Mesodermal cell (in vitro differentiated cells): ENCODE measurements at regions not wholly inside any gene's neighbourhood (a gene's known extent, or its start where the extent isn't known, plus 50 kb on each side); places are given as distances from the start of the nearest gene placed in this dataset.

Experiments
- H3K27ac ChIP-seq: 2 replicates; pipeline ENCODE4 v1.7.0; 2013; ENCODE audit warnings: mild to moderate bottlenecking, low read depth, low read length, moderate library complexity; ENCODE audit not compliant: severe bottlenecking
- H3K36me3 ChIP-seq: 2 replicates; pipeline ENCODE4 v1.7.1; 2013; ENCODE audit warnings: mild to moderate bottlenecking, low read length, moderate library complexity; ENCODE audit not compliant: control insufficient read depth, insufficient read depth
- H3K4me1 ChIP-seq: one replicate; pipeline ENCODE4 v1.7.1; 2013; ENCODE audit warnings: mild to moderate bottlenecking, low read length; ENCODE audit not compliant: insufficient read depth, control insufficient read depth, poor library complexity, severe bottlenecking
- H3K4me3 ChIP-seq: 2 replicates; pipeline ENCODE4 v1.7.0; 2013; ENCODE audit warnings: low read length, control low read depth, mild to moderate bottlenecking; ENCODE audit not compliant: insufficient read depth, poor library complexity, severe bottlenecking; ENCODE audit errors: extremely low read depth
- H3K9me3 ChIP-seq: 2 replicates; pipeline ENCODE4 v1.7.1; 2013; ENCODE audit warnings: mild to moderate bottlenecking, low read length, moderate library complexity; ENCODE audit not compliant: control insufficient read depth
- whole genome bisulfite sequencing, 2 experiments: methylation state at CpG; one replicate each; pipeline ENCODE4 v1.1.5; 2013; ENCODE audit warnings: missing lambda C conversion rate in 2 of 2; ENCODE audit not compliant: insufficient coverage in 2 of 2; 5-methylcytosine and 5-hydroxymethylcytosine counted together

DNA sequence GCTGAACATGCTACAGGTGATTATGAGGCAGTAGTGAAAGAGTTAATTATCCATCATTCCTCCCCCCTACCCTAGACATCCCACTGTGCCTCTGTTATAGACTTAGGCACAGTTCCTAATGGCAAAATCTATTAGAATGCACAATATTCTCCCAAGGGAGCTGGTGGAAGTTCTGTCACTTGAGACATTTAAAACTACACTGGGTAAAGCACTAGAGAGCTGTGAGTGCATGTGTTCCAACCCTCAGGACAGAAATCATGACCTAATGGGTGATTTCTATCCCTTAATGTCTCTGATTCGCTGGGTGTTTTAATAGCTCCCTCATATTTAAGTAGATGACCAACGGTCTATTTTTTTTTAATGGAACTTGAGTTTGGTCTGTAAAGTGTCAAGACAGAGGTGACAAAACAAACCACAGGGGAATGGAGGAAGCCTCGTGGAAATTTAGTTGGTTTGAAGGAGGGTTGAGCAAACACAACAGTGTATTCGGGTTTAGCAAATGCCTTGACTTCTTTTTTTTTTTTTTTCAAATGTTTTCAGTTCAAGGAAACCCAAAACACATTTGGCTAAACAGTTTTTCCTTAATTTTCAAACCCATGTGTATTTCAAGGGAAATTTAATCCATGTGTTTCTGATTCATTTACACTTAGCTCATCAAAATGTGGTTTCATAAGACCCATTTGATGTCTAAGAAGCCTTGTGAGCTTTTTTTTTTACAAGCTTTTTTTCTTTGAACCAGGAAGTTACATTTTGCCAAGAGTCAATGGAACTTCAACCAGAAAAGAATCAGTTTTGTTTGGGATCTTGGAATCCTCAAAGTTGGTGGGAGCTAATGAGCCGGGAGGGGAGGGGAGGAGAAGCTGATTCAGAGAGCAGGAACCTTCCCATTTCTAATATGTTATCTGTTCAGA is 665.1 kb upstream of the ZEB2 start:
- Histone ChIP-seq H3K36me3 (no peaks in the 10 kb centered on the region), H3K27ac (no peak overlapping the region), H3K4me1 (peaks cover 4% of the 10 kb centered on the region), H3K4me3 (no peak overlapping the region), H3K9me3 (no peaks in the 10 kb centered on the region)
- 67 to 86% methylated on average over 1 to 3 of the region's 5 CpGs for WGBS, 2 experiments

DNA sequence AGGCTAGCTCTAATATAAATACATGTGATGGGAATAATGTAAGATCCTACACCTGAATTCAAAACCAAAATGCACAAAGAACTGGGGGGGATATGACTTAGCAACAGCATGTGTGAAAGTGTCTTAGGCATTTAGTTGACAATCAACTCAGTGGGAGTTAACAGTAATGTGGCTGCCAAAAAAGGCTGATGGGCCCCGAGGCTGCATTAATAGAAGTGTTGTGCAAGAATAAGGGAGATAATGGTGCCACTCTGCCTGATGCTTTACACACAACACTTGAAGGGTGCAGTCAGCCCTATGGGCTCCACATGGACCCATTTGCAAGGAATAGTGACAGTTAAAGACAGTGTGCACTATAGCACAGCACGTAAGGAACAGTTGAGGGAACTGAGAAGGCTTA is 649.4 kb upstream of the ZEB2 start:
- H3K27ac ChIP-seq, result no peak overlapping the region
- H3K4me3 ChIP-seq, result no peak overlapping the region
- no peaks in the 10 kb centered on the region for H3K36me3 ChIP-seq
- no peaks in the 10 kb centered on the region for H3K4me1 ChIP-seq
- H3K9me3 ChIP-seq, result no peaks in the 10 kb centered on the region
- 100% methylated on average over 2 of the region's 2 CpGs; no CpG with 5 or more reads in 1 of the 2 experiments for WGBS, 2 experiments

DNA sequence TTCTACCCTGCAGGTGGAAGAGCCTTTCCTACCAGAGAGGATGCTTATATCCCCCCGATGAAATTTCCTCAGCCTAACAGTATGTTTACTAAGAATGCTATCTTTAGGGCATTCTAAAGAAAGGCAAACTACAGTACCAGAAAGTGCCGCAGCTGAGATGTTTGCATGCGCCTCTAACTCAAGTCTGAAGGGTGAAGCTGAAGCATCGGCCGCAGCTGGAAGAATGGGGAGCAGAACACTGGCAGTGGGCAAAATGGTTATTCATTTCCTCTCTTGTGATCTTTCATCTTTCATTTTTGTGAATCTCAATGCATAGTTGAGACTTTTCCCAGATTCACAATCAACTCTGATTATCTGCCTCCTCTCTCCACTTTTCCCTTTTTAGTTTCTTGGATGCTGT is 648.2 kb upstream of the ZEB2 start:
- WGBS, 2 experiments, result 90 to 94% methylated on average over 2 to 5 of the region's 5 CpGs
- no peaks in the 10 kb centered on the region for H3K4me1 ChIP-seq
- H3K27ac ChIP-seq, result no peak overlapping the region
- H3K4me3 ChIP-seq, result no peak overlapping the region
- no peaks in the 10 kb centered on the region for H3K36me3 ChIP-seq
- H3K9me3 ChIP-seq, result no peaks in the 10 kb centered on the region

DNA sequence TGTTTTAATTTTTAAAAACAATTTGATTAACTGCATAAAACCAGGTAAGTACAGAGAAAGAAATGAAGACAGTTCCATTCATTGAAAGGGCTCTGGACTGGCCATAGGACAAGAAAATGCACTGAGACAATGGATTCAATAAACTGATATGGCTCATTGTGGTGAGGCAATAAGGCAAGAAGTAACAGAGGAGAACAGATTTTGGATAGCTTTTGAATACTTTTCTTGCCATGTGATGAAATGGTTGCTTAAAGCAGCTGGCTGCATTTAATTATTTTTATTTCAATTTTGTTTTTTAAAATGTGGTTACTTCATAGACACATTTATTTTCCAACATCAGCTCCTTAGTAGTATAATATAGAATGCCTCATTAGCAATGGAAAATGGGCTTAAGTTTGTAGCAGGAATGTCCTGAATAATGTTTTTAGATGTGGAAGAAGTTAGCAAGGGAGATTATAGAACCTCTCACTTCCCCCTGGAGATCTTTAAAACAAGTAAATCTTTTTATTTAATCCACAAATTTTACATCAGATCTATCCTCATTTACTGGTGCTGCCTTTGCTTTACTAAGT is 646.9 kb upstream of the ZEB2 start:
- H3K9me3 ChIP-seq, result no peaks in the 10 kb centered on the region
- H3K36me3 ChIP-seq, result no peaks in the 10 kb centered on the region
- H3K4me3 ChIP-seq, result no peak overlapping the region
- H3K4me1 ChIP-seq, result no peaks in the 10 kb centered on the region
- H3K27ac ChIP-seq, result no peak overlapping the region

DNA sequence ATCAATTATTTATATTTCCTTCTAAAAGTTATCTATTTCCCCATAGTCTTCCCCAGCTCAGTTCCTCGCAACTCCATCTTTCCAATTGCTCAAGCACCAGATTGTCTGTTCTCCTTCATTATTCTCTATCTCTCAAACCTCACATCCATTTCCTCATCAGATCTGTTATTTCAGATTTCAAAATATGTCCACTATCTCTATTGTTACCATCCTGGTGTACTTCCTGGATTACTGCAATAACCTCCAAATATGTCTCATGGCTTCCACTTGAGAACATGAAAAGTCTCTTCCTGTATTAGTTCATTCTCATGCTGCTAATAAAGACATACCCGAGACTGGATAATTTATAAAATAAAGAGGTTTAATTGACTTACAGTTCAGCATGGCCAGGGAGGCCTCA is 641.7 kb upstream of the ZEB2 start:
- 100% methylated on average over 1 of the region's 2 CpGs for WGBS, 2 experiments
- H3K27ac ChIP-seq, result no peak overlapping the region
- no peaks in the 10 kb centered on the region for H3K36me3 ChIP-seq
- no peaks in the 10 kb centered on the region for H3K4me1 ChIP-seq
- no peaks in the 10 kb centered on the region for H3K9me3 ChIP-seq
- no peak overlapping the region for H3K4me3 ChIP-seq

DNA sequence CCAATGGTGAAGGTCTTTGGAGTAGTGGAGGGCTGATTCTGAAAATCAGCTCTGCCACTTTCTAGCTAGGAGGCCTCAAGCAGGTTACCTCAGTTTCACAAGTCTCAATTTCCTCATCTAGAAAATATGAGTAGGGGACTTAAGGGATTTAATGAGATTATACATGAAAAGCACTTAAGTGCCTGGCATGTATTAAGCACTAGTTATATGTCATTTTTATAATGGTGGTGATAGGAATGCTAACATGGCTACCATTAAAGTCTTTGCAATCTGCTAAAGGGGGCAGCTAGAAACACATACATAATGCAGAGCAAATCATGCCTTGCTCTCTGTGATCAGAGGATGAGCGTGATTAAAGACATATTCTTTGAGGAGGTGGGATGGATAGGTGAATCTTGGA is 640.9 kb upstream of the ZEB2 start:
- H3K36me3 ChIP-seq, result no peaks in the 10 kb centered on the region
- no peaks in the 10 kb centered on the region for H3K9me3 ChIP-seq
- WGBS, 2 experiments, result 40% methylated on average over 1 of the region's 1 CpG; no CpG with 5 or more reads in 1 of the 2 experiments
- H3K4me3 ChIP-seq, result no peak overlapping the region
- no peaks in the 10 kb centered on the region for H3K4me1 ChIP-seq
- no peak overlapping the region for H3K27ac ChIP-seq

DNA sequence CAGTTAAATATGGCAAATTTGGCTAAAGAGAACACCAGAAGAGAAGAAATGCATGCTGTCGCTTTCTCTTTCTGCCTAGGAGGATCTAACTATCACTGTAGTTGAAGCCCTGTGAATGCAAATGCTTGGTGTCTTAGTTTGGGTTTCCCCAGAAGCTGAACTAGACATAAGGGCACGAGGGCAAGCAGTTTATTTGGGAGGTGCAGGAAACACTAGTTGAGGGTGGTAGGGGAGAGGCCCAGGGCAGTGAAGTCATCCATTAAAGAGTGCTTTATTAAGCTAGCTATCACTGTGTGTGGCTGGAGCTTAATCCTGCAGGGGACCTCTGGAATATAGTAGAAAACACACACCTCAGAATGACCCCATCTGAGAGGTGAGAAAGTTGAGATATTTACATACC is 639.8 kb upstream of the ZEB2 start:
- Histone ChIP-seq H3K4me3 (no peak overlapping the region), H3K27ac (no peak overlapping the region), H3K9me3 (no peaks in the 10 kb centered on the region), H3K4me1 (no peaks in the 10 kb centered on the region), H3K36me3 (no peaks in the 10 kb centered on the region)
- WGBS, 2 experiments, result 67 to 70% methylated on average over 1 to 2 of the region's 2 CpGs

DNA sequence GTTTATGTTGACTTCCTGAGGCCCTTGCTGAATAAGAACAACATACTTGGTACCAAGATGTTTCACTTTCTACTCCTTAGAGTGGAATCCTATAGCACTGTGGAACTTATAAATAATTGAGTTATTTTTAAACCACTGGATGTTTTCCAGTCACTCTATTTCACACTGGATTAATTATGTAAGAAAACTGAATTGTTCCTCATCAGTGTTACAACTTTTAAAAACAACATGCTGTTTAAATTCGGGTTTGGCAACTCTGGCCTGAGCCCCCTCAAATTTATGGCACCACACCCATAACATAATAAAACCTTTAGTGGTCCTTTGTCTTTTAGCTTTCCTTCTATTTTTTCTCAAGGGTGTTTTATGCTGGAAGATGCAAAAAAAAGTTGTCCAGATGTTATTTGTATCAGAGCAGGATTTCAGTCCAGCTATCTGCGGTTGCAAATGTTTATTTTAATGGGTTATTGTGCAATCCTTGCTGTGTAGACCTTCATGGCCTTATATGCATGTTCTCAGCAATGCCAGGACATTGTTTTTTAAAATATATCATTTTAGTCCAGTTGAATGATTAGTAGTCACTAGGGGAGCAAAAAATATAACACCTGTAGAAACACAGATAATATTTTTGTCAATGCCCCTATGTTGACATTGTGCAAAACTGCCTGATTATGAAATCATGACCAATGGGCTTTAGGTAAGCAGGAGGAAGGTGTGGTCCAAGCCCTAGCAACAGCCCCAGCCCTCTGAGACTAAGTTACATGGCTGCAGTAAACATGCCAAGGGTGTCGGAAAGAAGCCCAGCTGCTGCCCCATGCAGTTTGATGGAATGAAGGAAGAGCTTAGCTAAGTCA is 638.0 kb upstream of the ZEB2 start:
- no peaks in the 10 kb centered on the region for H3K4me1 ChIP-seq
- no peak overlapping the region for H3K4me3 ChIP-seq
- H3K36me3 ChIP-seq, result no peaks in the 10 kb centered on the region
- H3K9me3 ChIP-seq, result no peaks in the 10 kb centered on the region
- H3K27ac ChIP-seq, result no peak overlapping the region
- 83 to 95% methylated on average over 2 to 3 of the region's 3 CpGs for WGBS, 2 experiments

DNA sequence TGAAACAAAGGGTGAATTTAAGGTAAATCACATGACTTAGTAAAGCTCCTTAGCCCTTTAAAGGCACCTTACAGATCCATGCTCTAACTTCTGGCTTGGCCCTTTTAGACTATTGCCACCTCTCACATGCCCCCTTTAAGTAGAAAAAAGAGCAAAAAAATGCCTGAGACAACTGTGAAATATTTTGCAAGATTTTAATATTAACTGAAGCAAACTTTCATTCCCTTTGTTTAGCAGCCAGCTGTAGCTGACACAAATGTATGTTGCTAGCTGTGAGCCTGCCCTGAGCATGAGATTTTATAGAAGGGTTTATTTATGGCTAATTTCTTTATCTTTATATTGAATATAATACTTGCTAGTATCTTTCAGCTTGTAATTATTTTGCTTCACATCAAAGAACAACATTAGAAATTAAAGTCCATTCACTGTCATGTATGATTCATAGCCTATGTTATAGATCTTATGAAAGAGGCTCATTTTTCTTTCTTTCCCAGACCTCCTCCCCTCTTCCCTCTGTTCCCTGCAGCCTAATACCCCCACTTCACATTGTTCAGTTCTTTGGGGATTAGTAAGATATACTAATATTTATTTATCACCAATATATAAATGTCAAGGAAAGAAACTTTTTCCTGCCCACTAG is 637.2 kb upstream of the ZEB2 start:
- H3K4me3 ChIP-seq, result no peak overlapping the region
- no peaks in the 10 kb centered on the region for H3K9me3 ChIP-seq
- no peak overlapping the region for H3K27ac ChIP-seq
- H3K4me1 ChIP-seq, result no peaks in the 10 kb centered on the region
- H3K36me3 ChIP-seq, result no peaks in the 10 kb centered on the region

DNA sequence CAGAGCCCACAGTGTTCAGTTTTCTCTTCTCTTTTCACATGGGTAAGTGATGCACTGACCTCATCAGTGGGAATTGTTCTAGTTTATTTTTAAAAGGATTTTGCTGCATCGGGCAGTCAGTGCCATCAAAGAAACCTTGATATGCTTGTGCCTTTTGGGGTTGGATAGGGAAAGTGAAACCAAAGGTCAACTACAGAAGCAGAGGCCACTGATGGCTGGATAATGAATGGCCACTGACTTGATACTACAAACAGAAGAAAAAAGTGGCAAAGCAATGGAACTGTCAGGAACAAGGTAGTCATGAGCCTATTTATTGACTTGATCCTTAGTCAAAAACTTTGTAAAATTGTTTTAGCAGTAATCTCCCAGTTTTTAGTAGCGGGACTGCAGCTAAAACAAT is 636.3 kb upstream of the ZEB2 start:
- H3K36me3 ChIP-seq, result no peaks in the 10 kb centered on the region
- H3K4me1 ChIP-seq, result no peaks in the 10 kb centered on the region
- H3K4me3 ChIP-seq, result no peak overlapping the region
- no peaks in the 10 kb centered on the region for H3K9me3 ChIP-seq
- 100% methylated on average over 1 of the region's 2 CpGs; no CpG with 5 or more reads in 1 of the 2 experiments for WGBS, 2 experiments
- no peak overlapping the region for H3K27ac ChIP-seq
